ENCODE measurements at regions not wholly inside any gene's neighbourhood (a gene's known extent, or its start where the extent isn't known, plus 50 kb on each side); places are given as distances from the start of the nearest gene placed in this dataset.

- no peak for TF ChIP-seq REST (IDR thresholded peaks at IDR 0.05; ENCODE audit: insufficient read depth in 1 of 2, low read depth in 2 of 2, low read length in 2 of 2)
- TF ChIP-seq POLR2AphosphoS5 (IDR thresholded peaks at IDR 0.05; ENCODE audit: low read depth, low read length): no peak
- TF ChIP-seq SIN3A (IDR thresholded peaks at IDR 0.05; ENCODE audit: borderline replicate concordance, insufficient read depth, low read length): no peak
- TF ChIP-seq TAF1 (IDR thresholded peaks at IDR 0.05; ENCODE audit: borderline replicate concordance, insufficient read depth, low read length): no peak
Observed at GRCh38 chr6:163857421-163857820, 442.9 kb downstream of the QKI start.
